GM21576 (cell line): ENCODE measurements at regions not wholly inside any gene's neighbourhood (a gene's known extent, or its start where the extent isn't known, plus 50 kb on each side); places are given as distances from the start of the nearest gene placed in this dataset.

Experiments
- ATAC-seq: cut with Tn5 transposase; IDR thresholded peaks from one replicate; pipeline ENCODE4 v1.9.1; 2021; ENCODE audit warnings: mild to moderate bottlenecking, moderate library complexity; ENCODE audit not compliant: unreplicated experiment

GRCh38 chr14:101130861-101131260, 227.3 kb upstream of the RTL1 start:
- ATAC-seq: no peak

- no peak for ATAC-seq
Observed at GRCh38 chr14:101131451-101131916, 228.0 kb upstream of the RTL1 start.

DNA sequence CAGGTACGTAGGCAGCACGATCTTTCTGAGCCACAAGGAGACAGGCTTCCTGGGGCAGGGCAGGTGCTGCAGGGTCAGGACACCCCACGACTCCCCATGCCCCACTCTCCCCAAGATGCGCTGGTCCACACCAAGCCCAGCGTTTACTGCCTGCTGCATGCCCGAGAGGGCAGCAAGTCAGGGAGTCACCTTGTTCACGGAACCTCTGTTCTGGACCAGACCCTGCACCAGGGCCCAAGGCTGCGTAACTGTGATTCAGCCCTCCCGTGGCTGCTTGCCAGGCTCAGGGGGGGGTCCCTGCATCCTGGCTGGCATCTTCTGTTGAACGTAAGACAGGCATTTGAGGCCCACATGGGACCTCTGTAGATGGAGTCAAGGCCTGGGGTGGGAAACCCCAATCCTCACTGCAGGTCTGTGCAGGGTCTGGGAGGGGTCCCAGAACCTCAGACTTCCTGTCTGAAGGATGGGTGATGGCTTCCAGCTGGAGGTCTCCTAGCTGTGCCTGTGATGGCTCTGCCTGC, 228.6 kb upstream of the RTL1 start:
- ATAC-seq: no peak

- ATAC-seq: no peak
Observed at GRCh38 chr14:101132588-101132987, 229.1 kb upstream of the RTL1 start.

DNA sequence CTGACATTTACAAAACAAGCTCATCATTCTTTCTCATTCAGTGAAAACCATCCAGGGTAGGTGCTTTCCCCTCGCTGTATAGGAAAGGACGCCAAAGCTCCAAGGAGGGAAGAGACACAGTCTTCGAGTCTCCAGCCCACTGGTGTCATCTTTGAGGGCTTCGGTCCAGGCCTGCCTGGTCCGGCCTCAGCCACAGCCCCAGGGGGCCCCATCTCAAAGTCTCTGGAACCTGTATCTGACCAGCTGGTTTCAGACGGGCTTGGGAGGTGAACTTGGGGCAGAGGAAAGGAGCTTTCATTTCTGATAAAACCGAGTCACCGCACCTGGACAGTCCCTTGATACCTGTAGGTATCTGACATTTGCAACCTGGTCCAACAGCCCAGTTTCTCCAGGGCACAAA, 229.5 kb upstream of the RTL1 start:
- no peak for ATAC-seq

- ATAC-seq: no peak
Observed at GRCh38 chr14:101134161-101134631, 230.7 kb upstream of the RTL1 start.

DNA sequence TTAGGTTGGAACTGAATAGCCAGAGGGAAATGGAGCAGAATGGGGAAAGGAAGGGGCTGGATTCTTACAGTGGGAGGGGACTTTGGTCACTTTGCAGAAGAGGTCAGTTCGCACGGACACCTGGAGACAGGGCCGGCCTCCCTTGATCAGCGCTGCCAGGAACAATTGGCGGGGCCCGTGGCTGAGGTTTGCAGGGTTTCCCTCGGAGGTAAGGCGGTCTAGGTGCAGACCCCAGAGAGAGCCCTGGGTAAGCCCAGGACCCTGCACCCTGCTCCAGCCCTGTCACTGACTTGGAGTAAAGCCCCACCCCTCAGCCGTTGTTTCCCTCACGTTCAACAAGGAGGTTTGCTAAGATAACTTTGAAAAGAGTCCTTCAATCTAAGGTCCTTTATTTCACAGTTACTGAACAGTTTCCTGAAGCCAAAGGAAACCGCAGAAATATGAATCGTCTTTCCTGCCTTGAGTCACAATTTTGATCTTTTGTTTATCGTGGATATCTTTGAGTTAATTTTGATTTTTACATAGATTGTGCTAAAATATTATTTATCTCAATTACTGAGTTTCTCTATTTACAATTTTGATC, 231.4 kb upstream of the RTL1 start:
- ATAC-seq: no peak

DNA sequence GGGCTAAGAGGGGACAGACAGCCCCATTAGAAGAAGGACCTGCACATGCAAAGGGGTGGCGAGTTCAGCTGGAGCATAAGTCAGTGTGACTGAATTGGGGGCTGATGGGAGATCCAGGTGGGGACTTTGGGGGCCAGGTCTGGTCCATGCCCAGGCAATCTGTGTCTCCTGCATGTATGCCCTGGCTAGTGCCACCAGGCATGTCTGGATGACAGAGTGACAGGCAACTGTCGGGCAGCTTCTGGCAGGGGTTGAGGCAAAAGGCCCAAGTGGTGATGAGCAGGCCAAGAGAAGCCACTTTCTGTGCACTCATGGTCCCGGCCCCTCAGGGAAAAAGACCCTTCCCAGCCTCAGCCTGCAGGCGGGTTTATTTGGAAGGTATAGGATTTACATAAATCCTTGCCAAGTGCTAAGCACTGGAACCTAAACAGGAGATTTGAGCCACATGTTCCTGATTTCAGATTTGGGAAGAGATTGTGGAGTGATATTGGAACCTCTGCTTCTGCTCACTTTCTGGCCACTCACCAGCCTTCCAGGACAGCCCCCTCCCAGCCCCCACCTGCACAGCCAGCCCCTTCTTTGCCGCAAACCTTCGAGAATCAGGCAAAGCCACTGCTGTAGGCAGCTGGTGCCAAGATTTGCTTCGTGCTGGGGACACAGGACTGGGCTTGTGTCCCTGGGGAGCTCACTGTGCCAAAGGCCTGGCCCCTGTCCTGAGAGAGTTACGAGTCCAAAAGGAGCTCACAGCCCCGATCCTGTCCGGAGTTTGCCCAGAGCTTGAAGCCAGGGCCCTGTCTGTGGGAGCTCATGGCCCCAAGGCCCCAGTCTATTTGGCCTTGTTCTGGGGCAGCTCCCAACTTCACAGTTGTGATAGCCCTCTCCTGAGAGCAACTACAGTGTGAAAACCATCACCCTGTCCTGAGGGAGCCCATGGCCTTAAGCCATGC, 232.5 kb upstream of the RTL1 start:
- ATAC-seq: no peak

- ATAC-seq: no peak
Observed at GRCh38 chr14:101137234-101137633, 233.7 kb upstream of the RTL1 start.

DNA sequence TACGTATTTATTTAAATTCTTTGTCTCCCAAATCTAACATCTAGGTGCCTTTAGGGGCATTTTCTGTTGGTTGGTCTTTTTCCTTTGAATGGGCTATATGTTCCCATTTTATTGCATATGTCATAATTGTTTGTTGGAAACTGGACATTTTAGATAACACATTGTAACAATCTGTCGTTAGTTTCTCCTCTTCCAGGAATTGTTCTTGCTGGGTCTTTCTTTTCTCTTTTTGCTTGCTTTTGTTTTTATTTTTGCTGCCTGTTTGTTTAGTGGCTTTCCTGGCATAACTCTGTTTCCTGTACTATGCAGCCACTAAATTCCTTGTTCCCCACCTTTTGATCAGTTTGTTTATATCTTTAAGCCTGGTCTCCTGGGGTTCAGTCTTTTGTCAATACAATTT, 244.3 kb upstream of the RTL1 start:
- ATAC-seq: no peak

DNA sequence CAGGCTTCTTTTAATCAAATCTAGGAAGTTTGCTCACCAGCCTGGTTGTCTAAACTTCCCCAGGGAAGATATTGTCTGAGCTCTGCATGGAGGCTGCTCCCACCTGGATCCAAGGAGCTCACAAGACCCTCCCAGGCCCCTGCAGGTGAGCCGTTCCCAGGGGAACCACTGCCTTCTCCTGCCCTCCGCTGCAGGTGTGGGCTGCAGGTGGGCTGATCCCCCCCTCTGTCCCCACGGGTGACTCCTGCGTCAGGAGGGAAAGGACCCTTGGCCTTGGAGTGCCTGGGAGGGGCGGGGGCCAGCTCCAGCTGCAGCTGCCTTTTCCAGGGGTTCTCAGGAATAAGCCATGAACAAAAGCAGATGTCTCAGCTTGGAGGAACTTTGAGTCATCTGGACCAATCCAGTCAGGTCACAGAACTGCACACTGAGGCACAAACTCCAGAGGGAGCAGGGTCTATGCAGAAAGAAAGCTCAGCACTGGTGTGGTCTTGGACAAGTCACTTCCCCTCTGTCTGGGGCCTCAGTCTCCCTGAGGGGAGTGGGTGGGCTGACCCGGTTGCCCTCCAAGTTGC, 246.6 kb upstream of the RTL1 start:
- ATAC-seq: no peak

DNA sequence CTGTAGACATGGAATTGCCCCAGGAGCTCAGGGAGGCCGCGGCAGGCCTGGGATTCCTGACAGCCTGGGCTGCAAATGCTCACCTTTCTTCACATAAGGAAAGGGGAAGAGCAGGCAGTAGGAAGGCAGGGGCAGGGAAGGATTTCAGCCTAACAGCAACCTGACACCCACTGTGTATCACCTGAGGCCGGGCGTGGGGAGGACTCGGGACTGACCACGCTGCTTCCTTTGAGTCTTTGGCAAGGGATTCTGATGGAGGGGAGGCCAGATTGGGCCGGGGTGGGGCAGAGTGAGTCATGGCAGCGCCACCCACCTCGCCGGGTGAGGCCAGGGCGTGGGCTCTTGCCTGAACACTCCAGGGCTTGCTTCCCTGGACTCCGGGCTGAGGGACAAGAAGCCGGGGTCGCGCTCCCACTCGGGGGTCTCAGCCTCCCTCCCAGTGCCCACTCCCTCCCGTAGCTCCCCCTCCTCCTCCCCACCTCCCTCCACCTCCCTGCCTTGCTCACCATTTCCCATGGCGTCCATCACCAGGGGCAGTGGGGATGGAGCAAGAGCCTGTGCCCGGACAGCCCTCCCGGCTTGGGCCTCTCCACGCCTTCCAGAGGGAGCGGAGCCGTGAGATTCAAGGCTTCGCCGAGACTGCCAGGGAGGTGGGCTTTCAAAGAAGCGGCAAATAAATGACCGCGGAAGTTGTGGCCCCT, 247.9 kb upstream of the RTL1 start:
- ATAC-seq: no peak

- ATAC-seq: no peak
Observed at GRCh38 chr14:101151927-101152305, 248.4 kb upstream of the RTL1 start.

GRCh38 chr14:101152855-101153254, 249.3 kb upstream of the RTL1 start:
- no peak for ATAC-seq

GRCh38 chr14:101153691-101154090, 250.2 kb upstream of the RTL1 start:
- ATAC-seq: no peak

DNA sequence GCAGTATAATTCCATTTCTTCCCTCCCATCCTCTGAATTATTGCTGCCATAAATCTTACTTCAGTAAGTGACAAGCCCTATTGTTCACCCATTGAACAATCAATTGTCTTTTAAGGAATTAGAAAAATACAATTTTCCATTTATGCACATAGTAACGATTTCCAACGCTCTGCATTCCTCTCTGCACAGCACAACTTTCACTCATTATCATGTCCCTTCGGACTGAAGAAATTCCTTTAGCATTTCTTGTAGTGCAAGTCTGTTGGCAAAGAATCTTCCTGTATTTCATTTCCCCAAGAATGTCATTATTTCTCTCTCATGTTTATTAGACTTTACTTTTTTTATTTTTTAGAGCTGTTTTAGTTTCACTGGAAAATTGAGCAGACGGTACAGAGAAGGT, 252.1 kb upstream of the RTL1 start:
- no peak for ATAC-seq

DNA sequence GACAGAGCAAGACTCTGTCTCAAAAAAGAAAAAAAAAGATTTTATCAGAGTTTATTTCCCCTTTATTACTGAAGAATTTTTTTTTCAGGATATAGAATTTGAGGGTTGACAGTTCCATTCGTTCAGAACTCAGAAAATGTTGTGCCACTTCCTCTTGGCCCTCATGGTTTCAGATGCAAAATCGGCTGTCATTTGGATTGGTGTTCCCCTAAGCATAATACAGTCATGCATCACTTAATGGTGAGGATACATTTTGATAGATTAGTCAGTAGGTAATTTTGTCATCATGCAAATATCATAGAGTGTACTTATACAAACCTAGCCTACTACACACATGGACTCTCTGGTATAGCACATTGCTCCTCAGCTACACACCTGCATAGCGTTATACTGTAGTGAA, 263.9 kb upstream of the RTL1 start:
- no peak for ATAC-seq

DNA sequence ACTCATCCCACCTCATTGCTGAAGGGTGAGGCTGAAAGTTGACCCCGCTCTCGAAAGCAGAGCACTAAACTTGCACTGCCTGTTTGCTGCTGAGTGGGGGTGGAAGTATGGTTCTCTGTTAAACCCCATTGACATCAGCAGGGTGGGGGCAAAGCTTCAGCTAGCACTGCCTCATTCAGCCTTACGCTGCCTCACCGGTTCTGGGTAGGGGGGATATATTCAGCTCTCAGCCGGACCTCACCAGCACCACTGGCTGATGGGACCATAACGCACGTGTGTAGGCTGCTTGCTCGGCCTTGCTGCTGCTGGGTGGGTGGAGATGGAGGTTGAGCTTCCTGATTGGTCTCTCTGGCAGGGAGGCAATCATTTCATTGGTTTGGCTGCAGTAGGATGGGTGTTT, 265.7 kb upstream of the RTL1 start:
- ATAC-seq: no peak

DNA sequence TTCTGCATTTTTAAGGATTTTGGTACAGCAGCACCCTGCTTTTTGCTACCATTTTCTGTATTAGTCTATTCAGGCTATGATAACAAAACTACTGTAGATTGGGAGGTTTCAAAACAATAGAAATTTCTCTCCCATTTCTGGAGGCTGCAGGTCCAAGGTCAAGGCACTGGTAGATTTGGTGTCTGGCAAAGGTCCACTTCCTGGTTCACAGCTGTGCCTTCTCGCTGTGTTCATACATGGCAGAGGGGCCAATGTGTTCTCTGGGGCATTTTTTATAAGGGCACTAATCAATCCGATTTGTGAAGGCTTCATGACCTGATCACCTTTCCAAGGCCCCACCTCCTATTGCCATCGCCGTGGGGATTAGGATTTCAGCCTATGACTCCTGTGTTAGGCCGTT, 268.1 kb upstream of the RTL1 start:
- ATAC-seq: no peak

DNA sequence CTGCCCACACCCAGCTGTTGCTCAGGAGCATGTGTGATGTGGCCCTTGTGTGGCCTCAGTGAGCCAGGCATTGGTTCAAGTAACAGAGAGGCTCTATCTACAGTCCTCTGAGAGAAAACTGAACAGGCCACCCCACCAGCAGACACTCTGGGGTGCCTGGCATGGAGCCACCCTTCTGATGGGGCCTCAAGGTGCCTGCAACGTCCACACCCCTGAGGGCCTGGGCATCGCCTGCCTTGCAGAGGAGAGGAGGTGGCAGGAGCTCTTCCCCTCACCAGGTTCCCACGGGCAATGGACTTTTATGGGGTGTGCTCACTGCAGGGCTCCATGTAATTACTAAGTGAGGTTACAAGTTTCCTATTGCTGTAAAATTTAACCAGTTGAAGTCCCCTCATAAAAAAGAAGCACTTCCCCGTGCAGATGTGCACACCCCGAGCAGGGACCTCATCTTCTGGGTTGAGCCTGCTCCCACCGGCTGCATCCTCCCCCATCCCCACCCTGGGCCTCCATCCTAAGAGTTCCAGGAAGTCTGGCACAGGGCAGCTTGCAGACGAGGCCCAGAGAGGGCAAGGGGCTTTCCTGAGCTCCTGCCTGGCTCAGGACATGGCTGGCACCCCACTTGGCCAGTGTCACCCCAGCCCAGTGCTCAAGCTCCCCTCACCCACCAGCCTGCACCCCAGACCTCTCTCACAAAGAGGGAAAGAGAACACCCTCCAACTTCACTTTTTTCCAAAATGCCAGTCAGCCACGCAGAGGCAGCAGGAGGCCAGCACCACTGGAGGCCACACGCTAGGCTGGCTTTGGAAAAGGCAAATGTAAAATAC, 270.4 kb upstream of the RTL1 start:
- ATAC-seq: no peak
